Vagina (tissue), 2 donors: ENCODE measurements at regions not wholly inside any gene's neighbourhood (a gene's known extent, or its start where the extent isn't known, plus 50 kb on each side); places are given as distances from the start of the nearest gene placed in this dataset.
A peak's percentile ranks its signal among the peaks of the same experiment; 100 is the strongest.

Experiments
- DNase-seq, 2 donors: peaks; one replicate each; pipeline ENCODE4 v3.0.0-alpha.2; 2017; ENCODE audit errors: extremely low spot score in 2 of 2
- H3K27ac ChIP-seq: fragments of 200-600 bp; sonication (generic); one replicate; pipeline ENCODE4 v1.5.1; 2019
- H3K27me3 ChIP-seq: fragments of 200-600 bp; sonication (generic); one replicate; pipeline ENCODE4 v1.5.1; 2019
- H3K36me3 ChIP-seq, 2 donors: fragments of 200-600 bp; sonication (generic); one replicate each; pipeline ENCODE4 v1.5.1; 2017 to 2019
- H3K4me1 ChIP-seq: fragments of 200-600 bp; sonication (generic); one replicate; pipeline ENCODE4 v1.5.1; 2019
- H3K4me3 ChIP-seq, 2 donors: fragments of 200-600 bp; sonication (generic); 1 replicate in 1 of 2; 2 replicates in 1 of 2; pipeline ENCODE4 v1.5.1; 2016 to 2019
- H3K9me3 ChIP-seq: fragments of 200-600 bp; sonication (generic); one replicate; pipeline ENCODE4 v1.5.1; 2019
- POLR2A ChIP-seq, 2 donors: fragments of 450-650 bp; IDR thresholded peaks; one replicate each; pipeline ENCODE4 v1.6.1; 2017; ENCODE audit warnings: antibody characterized with exemption in 2 of 2, mild to moderate bottlenecking in 2 of 2, moderate library complexity in 2 of 2
- POLR2AphosphoS5 ChIP-seq, 2 donors: sonication (generic); formaldehyde crosslinking; IDR thresholded peaks; one replicate each; pipeline ENCODE4 v1.9.0; 2017; ENCODE audit warnings: antibody characterized with exemption in 2 of 2, mild to moderate bottlenecking in 2 of 2, low read depth in 1 of 2; ENCODE audit not compliant: insufficient read depth in 1 of 2
- intact Hi-C: fragments of 100-400 bp; cut with DNase I; formaldehyde crosslinking; loops from one replicate; pipeline ENCODE4 v1.15.1; 2023
- TF ChIP-seq, protein P1 (sequence below), 3 experiments: fragments of 450-650 bp in 2 of 3; fragments of 200-600 bp in 1 of 3; sonication (generic) in 1 of 3; IDR thresholded peaks; one replicate each; pipeline ENCODE4 v1.5.1; 2017 to 2019; ENCODE audit warnings: antibody characterized with exemption in 3 of 3, mild to moderate bottlenecking in 2 of 3, moderate library complexity in 2 of 3

GRCh38 chr3:194852831-194853508 is 167.3 kb downstream of the FAM43A start:
- Histone ChIP-seq H3K27me3 (no peaks in the 10 kb centered on the region), H3K27ac (no peak overlapping the region), H3K4me1 (peaks cover 24% of the 10 kb centered on the region), H3K36me3 (no peaks in the 10 kb centered on the region), H3K9me3 (no peaks in the 10 kb centered on the region), H3K4me3 (no peak overlapping the region)
- intact Hi-C loops: no loop called here
- TF ChIP-seq, protein P1, sequence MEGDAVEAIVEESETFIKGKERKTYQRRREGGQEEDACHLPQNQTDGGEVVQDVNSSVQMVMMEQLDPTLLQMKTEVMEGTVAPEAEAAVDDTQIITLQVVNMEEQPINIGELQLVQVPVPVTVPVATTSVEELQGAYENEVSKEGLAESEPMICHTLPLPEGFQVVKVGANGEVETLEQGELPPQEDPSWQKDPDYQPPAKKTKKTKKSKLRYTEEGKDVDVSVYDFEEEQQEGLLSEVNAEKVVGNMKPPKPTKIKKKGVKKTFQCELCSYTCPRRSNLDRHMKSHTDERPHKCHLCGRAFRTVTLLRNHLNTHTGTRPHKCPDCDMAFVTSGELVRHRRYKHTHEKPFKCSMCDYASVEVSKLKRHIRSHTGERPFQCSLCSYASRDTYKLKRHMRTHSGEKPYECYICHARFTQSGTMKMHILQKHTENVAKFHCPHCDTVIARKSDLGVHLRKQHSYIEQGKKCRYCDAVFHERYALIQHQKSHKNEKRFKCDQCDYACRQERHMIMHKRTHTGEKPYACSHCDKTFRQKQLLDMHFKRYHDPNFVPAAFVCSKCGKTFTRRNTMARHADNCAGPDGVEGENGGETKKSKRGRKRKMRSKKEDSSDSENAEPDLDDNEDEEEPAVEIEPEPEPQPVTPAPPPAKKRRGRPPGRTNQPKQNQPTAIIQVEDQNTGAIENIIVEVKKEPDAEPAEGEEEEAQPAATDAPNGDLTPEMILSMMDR (IDR thresholded peaks at IDR 0.05): no peak
- TF ChIP-seq POLR2AphosphoS5 (IDR thresholded peaks at IDR 0.05; ENCODE audit: insufficient read depth in 1 of 2, low read depth in 1 of 2) (no peak), POLR2A (IDR thresholded peaks at IDR 0.05) (no peak)
- no peak for DNase-seq

DNA sequence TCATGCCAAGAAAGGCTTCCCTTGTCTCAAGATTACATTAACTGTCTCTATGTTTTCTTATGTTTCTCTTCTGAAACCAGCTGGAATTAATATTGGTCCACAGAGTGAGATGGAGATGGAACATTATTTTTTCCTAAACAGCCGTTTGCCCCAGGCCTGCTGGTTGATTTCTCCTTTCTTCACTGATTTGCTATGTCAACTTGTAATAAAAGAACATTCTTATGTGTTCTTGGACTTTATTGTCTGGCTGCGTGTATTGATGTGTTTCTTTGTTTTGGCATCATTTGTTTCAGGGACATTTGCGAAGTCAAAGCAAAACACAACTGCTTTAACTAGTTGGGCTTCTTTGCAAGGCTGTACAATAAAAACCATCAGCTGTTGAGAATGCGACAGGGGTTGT is 168.5 kb downstream of the FAM43A start:
- Histone ChIP-seq H3K27ac (peak overlapping the region; percentile 53), H3K4me1 (peaks cover 24% of the 10 kb centered on the region), H3K27me3 (no peaks in the 10 kb centered on the region), H3K36me3 (no peaks in the 10 kb centered on the region), H3K9me3 (no peaks in the 10 kb centered on the region), H3K4me3 (no peak overlapping the region)
- TF ChIP-seq, protein P1 (IDR thresholded peaks at IDR 0.05): no peak
- TF ChIP-seq POLR2AphosphoS5 (IDR thresholded peaks at IDR 0.05; ENCODE audit: insufficient read depth in 1 of 2, low read depth in 1 of 2) (no peak), POLR2A (IDR thresholded peaks at IDR 0.05) (no peak)
- DNase-seq: no peak
- intact Hi-C loops: no loop called here

- intact Hi-C loops: no loop called here
- Histone ChIP-seq H3K4me1 (peaks cover 24% of the 10 kb centered on the region), H3K27me3 (no peaks in the 10 kb centered on the region), H3K36me3 (no peaks in the 10 kb centered on the region), H3K27ac (peak overlapping the region; percentile 53), H3K9me3 (no peaks in the 10 kb centered on the region), H3K4me3 (no peak overlapping the region)
- no peak for DNase-seq
- TF ChIP-seq, protein P1 (IDR thresholded peaks at IDR 0.05): no peak
- TF ChIP-seq POLR2A (IDR thresholded peaks at IDR 0.05) (no peak), POLR2AphosphoS5 (IDR thresholded peaks at IDR 0.05; ENCODE audit: insufficient read depth in 1 of 2, low read depth in 1 of 2) (no peak)
These were observed 169.1 kb downstream of the FAM43A start for GRCh38 chr3:194854659-194855390.

DNA sequence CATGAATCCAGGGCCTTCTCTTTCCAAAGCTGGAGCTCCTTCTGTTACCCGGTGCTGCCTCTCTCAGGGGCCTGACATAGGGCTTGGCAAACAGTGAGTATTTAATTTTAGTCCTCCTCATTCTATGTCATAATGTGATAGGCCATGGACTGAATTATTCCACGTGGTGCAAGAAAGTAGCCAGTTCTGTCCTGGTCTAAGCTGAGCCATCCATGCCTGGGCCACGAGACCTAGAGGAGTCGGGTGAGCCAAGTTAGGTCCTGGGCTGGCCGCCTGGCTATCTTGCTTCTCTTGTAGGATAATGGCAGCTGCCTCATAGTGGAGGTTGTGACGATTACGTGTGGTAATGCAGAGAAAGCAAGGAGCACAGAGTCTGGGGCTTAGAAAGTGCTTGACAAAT is 170.6 kb downstream of the FAM43A start:
- DNase-seq: no peak
- Histone ChIP-seq H3K27me3 (no peaks in the 10 kb centered on the region), H3K9me3 (no peaks in the 10 kb centered on the region), H3K4me3 (no peak overlapping the region), H3K27ac (no peak overlapping the region), H3K4me1 (peaks cover 24% of the 10 kb centered on the region), H3K36me3 (no peaks in the 10 kb centered on the region)
- intact Hi-C loops: no loop called here
- no peak for TF ChIP-seq POLR2A (IDR thresholded peaks at IDR 0.05)
- TF ChIP-seq, protein P1 (IDR thresholded peaks at IDR 0.05): no peak
